ENCODE measurements at regions not wholly inside any gene's neighbourhood (a gene's known extent, or its start where the extent isn't known, plus 50 kb on each side); places are given as distances from the start of the nearest gene placed in this dataset.

GRCh38 chr18:44536046-44536445, 144.6 kb upstream of the SETBP1 start:
- no peak for DNase-seq (ENCODE audit: low read depth in 2 of 2)

DNA sequence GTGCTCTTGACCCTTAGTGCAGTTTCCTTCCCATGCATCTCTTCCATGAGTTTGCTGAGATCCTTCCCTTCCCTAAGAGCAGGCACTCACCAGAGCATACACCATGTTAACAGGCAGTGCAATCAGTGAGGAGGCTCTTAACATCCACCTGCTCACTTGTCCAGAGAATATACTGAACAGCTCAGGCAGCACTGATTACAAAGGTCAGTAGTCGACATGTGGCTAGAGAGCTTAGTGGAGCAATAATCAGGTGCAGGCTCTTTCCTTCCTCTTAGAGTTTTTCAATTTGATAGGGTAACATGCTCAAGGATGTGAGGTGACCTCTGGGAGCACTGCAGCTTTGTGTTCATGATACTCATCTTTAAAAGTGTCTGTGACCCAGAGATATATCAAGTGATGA, 144.1 kb upstream of the SETBP1 start:
- DNase-seq (ENCODE audit: low read depth in 2 of 2): no peak

- peak in 1 of 2 donors; percentile 29 for DNase-seq (ENCODE audit: low read depth in 2 of 2)
These were observed 143.2 kb upstream of the SETBP1 start for GRCh38 chr18:44537526-44537925.

DNA sequence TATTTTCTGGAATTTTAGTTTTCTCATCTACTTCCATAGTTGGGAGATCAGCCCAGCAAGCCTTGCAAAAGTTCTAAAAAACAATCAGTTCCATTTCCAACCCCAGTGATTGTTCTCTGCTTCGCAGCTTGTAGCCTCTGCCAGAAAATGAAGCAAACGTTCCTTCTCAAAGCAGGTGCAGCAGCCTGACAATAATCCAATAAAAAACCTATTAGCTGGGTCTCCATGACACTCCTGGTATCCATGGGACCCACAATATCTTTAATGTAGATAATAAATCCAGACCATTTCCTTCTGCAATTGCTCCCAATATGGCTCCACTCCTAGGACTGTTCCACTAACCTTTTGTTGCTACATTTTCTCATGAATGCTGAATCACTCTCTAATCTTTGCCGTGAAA, 140.8 kb upstream of the SETBP1 start:
- no peak for DNase-seq (ENCODE audit: low read depth in 2 of 2)

DNA sequence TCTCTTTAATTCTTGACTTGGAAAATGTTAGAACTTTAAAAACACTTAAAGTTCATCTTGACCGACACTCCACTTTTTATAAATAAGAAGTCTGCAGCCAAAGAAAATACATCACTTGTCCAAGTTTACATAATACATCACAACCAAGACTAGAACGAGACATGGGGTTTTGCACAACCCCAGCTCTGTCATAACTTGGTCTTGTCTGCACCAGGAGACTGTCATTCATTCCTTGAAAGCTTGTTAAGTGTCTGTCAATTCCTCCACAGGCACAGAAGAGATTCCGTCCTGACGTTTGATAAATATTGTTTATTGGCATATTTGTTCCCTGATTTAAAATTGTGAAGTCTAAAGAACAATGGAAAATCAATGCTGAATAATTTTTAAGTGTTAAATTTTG, 139.5 kb upstream of the SETBP1 start:
- DNase-seq (ENCODE audit: low read depth in 2 of 2): no peak

DNA sequence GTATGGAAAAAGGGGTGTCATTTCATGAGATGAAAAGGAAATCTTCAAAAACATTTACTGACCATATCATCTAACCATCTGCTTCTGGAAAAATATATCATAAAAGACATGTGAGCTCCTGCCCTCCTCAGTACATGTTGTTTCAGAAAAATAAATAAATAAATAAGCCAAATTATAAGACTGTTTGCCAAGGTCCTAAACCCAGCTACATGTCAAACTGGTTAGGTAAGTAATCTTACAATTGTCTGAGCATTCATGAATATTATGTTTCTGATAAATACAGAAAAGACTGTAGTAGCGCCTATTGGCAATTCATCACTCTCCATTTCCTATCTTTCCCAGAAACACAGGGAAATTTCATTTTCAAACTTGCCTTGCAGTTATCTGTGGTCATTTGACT, 138.9 kb upstream of the SETBP1 start:
- DNase-seq (ENCODE audit: low read depth in 2 of 2): no peak

- DNase-seq (ENCODE audit: low read depth in 2 of 2): no peak
These were observed 137.3 kb upstream of the SETBP1 start for GRCh38 chr18:44543387-44543786.

- DNase-seq (ENCODE audit: low read depth in 2 of 2): no peak
These were observed 135.2 kb upstream of the SETBP1 start for GRCh38 chr18:44545359-44545985.

DNA sequence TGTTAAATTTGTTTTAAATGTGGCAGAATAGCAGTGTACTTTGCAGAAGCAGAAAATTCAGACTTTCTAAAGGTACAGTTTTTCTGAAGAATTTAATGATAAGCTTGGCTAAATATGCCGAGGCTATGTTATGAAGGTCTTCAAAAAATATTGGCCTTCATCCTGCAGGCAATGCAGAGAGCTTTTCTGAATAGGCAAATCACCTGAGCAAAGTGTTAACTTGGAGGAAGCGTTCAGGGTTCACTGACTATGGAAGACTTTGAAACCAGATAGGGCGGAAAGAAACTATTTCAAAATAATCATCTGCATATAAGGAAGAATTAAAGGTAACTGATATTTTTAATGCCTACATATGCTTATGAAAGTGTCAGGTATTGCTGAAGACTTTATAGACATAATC, 133.7 kb upstream of the SETBP1 start:
- DNase-seq (ENCODE audit: low read depth in 2 of 2): no peak

DNA sequence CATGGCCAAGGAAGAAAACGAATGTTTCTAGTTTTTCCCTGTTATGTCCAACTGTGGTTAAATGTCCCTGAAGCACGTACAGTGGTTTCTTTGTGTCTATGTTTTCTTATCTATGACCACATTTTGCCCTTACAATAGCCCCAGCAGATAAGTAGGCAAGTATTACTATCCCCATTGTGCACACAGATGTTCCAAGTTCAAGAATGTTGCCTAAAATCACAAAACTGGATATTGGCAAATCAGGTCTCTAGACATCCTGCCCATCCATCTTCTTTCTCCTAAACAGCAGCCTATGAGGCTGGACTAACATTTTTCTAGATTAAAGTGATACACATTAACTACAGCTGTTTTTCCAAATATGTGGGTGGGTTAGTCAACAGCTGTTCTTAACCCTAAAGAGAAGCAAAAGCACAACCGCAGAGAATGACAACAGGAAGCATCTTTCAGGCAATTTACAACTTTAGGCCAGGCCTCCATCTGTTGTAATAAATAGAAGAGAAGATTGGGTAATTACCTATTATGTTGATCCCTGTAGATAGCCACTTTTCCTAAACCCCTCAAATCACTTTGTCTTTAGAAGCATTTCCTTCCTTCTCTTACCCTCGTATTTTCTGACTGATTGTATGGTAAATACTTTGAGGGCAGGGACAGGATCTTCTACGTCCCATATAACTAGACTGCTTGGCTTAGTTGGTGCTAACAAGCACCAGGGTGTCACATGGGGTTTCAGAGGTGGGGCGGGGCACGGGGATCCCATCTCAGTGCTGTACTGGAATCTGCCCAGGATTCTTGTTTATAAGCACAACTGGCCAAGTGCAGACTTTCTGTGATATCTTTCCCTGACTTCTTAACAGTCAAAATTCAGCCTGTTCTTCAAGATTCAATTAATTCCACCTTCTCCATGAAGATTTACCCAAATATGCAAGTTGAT, 132.1 kb upstream of the SETBP1 start:
- no peak for DNase-seq (ENCODE audit: low read depth in 2 of 2)

- no peak for DNase-seq (ENCODE audit: low read depth in 2 of 2)
These were observed 128.0 kb upstream of the SETBP1 start for GRCh38 chr18:44552706-44553105.

DNA sequence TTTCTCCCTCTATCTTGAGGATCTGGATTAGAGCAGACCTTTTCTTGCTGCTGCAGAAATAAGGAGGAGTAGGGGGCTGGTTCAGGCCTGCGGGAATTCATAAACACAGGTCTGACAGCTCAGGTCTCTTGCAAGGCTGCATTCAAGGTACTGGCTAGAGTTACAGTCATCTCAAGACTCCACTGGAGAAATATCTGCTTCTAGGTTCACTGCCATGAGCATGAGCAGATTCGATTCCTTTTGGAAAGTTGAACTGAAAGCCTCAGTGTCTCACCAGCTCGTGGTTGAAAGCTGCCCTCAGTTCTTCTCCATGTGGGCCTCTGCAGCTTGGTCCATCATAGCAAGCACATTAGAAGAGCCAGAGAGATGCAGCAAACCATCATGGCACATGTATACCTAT, 124.4 kb upstream of the SETBP1 start:
- DNase-seq (ENCODE audit: low read depth in 2 of 2): no peak

DNA sequence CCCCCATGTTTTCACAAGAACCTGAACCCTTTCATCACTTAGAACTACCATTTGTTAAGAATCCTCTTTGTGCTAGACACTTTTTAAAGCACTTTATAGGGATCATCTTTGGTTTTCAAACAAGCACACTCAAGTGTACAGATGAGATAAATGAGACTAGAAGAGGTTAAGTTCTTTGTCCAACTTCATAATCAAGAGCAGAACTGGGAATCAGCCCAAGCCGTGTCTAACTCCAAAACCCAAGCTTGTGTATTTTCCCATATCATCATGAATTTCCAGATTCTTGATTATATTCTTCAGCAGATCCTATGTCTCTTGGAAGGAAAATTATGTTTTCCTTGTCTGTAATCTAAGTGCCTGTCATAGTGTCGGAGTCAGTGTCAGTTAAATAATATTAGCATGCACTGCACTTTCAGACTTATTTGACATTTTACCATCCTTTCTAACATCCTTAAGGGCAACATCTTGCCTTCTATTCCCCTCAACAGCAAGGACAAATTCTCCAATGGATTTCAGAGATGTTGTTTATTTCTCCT, 123.0 kb upstream of the SETBP1 start:
- no peak for DNase-seq (ENCODE audit: low read depth in 2 of 2)

DNA sequence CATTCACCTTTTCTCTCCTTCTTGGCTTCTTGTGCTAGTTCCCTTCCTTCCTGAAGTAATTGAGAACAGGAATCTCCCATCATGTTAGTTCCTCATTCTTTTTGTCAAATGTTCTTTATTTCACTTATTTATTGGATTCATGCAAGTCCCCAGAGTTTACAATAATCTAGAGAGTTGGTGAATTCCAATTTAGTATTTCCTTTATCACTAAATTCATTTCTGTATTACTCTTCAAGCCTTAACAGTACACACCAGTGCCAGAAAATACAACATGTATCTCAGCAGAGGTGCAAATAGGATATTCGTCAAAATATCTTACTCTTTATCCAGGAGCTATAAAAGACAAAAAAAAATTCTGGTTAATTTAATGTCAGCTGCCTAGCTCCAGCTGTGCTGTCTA, 121.9 kb upstream of the SETBP1 start:
- DNase-seq (ENCODE audit: low read depth in 2 of 2): no peak

DNA sequence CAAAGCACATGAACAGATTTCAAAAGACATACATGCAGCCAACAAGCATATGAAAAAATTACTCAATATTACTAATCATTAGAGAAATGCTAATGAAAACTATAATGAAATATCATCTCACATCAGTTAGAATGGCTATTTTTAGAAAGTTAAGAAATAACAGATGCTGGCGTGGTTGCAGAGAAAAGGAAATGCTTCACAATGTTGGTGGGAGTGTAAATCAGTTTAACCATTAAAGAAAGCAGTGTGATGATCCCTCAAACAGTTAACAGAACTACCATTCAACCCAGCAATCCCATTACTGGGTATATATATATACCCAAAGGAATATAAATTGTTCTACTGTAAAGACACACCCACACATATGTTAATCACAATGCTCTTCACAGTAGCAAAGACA, 117.7 kb upstream of the SETBP1 start:
- no peak for DNase-seq (ENCODE audit: low read depth in 2 of 2)

GRCh38 chr18:44564922-44565321, 115.8 kb upstream of the SETBP1 start:
- DNase-seq (ENCODE audit: low read depth in 2 of 2): no peak

DNA sequence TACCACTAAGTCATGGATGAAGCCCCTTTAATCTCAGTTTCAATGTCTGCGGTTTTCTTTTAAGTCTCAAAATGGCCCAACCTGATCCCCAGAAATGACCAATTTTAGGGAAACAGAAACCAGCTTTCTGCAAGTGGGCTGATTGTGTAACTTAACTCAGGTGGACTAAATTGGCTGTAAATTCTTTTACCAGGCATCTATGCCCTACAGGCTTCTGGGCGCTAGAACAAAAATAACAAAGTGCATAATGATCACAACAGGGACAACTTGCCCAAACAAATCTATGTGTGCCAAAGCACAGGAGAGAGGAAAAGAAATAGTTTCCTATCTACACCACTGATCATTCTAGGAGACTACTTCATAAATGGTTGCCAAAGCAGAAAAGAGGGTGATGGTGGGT, 112.3 kb upstream of the SETBP1 start:
- no peak for DNase-seq (ENCODE audit: low read depth in 2 of 2)

- DNase-seq (ENCODE audit: low read depth in 2 of 2): no peak
These were observed 111.7 kb upstream of the SETBP1 start for GRCh38 chr18:44568986-44569385.

DNA sequence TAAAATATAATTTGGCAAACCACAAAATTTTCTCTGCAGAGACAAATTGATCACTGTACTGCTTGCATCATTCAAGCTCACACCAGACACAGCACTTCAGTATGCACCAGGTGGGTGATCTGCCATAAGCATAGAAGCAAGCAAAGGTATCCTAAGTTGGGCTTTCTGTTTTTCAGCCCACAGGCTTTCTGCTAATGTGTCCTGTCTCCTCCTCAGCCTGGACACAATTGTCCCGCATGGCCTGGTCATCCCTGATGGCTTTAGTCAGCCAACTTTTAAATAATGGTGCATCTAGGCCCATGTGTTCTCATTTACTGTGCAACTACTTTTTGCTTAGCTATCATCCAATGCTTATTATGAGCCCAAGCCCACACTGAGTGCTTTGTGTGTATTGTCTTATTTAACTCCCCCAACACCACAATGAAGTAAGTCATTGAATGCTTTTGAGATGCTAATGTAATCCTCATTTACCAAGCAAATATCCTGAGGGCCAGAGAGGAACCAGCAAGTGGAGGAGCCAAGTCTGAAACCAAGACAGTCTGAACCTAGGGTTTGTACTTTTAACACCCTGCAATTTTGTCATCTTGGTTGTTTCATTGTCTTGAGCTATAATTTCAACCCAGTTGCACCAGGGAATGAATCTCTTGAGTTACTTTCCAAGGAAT, 111.2 kb upstream of the SETBP1 start:
- no peak for DNase-seq (ENCODE audit: low read depth in 2 of 2)

DNA sequence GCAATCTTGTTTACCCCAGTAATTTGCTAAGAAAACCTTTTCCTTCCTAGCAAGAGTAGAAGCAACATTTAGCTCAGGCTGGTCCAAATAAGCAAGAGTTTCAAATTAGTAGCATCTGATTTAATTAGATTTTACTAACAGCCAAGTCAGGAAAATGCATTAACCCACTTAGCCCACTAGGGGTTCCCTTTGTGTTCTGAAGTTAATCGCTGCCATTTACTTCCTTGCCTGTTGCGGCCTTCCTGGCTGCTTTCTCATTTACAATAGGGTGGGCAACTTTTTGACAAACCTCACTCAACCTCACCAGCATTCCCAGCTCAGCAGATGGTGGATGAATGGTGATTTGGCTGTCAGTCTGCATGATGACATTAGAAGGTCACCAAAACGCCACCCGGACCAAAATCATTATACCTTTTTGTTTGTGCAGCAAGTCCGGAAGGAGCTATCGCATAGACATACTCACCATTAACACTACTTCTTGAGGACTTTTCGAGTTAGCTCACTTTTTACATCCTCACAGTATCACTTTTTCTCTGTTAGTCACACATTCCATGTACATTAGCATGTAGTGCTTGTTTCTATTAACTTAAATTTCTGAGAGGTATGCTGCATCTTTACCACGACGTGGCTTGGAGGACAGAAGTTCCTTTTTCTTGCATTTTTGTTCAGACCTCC, 101.5 kb upstream of the SETBP1 start:
- no peak for DNase-seq (ENCODE audit: low read depth in 2 of 2)

DNA sequence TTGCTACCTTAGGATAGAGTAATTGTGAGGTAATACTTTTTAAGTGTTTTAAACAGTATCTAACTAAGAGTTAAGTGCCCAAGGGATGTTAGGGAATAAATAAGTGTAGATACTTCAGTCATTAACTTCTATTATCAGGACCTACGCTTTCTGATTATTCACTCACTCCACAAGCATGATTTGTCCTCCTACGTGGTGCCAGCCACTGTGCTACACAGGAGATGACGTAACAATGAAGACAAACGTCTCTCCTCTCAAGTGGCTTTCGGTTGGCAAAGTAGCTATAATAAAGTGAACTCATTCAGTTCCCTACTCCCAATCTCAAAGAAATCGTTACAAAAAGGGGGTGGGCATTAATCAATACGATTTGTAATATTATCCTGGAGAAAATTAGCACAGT, 100.9 kb upstream of the SETBP1 start:
- no peak for DNase-seq (ENCODE audit: low read depth in 2 of 2)

GRCh38 chr18:44580159-44580558, 100.5 kb upstream of the SETBP1 start:
- DNase-seq (ENCODE audit: low read depth in 2 of 2): no peak
